ENCODE measurements at regions not wholly inside any gene's neighbourhood (a gene's known extent, or its start where the extent isn't known, plus 50 kb on each side); places are given as distances from the start of the nearest gene placed in this dataset.

DNA sequence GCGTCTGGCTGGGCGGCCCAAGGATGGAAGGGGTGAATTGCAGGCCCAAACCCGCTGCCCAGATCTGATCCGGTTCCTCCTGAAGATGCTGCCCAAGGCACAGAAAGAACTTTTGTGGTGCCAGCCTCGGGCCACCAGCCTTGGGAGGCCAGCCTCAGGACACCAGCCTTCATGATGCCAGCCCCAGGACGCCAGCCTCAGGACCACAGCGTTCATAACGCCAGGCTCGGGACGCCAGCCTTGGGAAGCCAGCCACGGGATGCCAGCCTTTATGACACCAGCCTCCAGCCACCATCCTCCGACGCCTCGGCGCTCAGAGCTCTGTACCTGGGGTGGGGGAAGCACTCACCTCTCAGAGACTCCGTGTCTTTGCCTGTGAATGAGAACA is 107.8 kb downstream of the ADRA2C start:
- TF ChIP-seq EGR1 (IDR thresholded peaks at IDR 0.05) (no peak), FOXM1 (IDR thresholded peaks at IDR 0.05; ENCODE audit: borderline replicate concordance, low read depth) (no peak)
- TF ChIP-seq, protein P1, sequence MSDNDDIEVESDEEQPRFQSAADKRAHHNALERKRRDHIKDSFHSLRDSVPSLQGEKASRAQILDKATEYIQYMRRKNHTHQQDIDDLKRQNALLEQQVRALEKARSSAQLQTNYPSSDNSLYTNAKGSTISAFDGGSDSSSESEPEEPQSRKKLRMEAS (IDR thresholded peaks at IDR 0.05) = no peak

DNA sequence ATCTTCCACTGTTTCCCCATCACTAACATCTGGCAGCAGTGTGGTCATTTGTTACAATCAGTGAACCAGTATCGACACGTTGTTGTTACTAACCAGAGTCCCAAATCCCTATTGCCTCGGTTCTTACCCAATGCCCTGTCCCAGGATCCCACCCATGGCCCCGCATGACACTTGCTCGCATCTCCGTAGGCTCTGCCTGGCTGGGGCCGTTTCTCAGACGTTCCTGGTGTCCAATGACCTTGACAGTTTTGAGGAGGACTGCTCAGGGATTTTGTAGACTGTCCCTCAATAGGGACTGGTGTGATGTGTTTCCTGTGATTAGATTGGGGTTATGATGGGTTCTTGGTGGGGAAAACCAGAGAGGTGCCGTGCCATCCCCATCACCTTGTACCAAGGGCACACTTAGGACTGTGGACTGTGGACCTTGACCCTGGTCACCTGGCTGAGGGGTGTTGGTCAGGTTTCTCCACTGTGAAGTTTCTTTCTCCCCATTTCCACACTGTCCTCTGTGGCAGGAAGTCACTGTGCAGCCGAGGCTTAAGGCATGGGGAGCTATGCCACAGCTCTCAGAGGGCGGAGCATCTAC is 108.4 kb downstream of the ADRA2C start:
- TF ChIP-seq TCF12 (IDR thresholded peaks at IDR 0.05; ENCODE audit: low read depth) (no peak), TAF1 (IDR thresholded peaks at IDR 0.05; ENCODE audit: low read depth) (no peak), YY1 (IDR thresholded peaks at IDR 0.05; ENCODE audit: low read depth) (no peak), NFIC (IDR thresholded peaks at IDR 0.05) (no peak), EGR1 (IDR thresholded peaks at IDR 0.05) (no peak), CREB1 (IDR thresholded peaks at IDR 0.05; ENCODE audit: low read depth) (no peak), EP300 (IDR thresholded peaks at IDR 0.05; ENCODE audit: borderline replicate concordance) (no peak), RAD21 (IDR thresholded peaks at IDR 0.05; ENCODE audit: low read depth) (no peak), CEBPB (IDR thresholded peaks at IDR 0.05) (no peak)
- TF ChIP-seq, protein P2, sequence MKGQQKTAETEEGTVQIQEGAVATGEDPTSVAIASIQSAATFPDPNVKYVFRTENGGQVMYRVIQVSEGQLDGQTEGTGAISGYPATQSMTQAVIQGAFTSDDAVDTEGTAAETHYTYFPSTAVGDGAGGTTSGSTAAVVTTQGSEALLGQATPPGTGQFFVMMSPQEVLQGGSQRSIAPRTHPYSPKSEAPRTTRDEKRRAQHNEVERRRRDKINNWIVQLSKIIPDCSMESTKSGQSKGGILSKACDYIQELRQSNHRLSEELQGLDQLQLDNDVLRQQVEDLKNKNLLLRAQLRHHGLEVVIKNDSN (IDR thresholded peaks at IDR 0.05) = no peak
- TF ChIP-seq, protein P3, sequence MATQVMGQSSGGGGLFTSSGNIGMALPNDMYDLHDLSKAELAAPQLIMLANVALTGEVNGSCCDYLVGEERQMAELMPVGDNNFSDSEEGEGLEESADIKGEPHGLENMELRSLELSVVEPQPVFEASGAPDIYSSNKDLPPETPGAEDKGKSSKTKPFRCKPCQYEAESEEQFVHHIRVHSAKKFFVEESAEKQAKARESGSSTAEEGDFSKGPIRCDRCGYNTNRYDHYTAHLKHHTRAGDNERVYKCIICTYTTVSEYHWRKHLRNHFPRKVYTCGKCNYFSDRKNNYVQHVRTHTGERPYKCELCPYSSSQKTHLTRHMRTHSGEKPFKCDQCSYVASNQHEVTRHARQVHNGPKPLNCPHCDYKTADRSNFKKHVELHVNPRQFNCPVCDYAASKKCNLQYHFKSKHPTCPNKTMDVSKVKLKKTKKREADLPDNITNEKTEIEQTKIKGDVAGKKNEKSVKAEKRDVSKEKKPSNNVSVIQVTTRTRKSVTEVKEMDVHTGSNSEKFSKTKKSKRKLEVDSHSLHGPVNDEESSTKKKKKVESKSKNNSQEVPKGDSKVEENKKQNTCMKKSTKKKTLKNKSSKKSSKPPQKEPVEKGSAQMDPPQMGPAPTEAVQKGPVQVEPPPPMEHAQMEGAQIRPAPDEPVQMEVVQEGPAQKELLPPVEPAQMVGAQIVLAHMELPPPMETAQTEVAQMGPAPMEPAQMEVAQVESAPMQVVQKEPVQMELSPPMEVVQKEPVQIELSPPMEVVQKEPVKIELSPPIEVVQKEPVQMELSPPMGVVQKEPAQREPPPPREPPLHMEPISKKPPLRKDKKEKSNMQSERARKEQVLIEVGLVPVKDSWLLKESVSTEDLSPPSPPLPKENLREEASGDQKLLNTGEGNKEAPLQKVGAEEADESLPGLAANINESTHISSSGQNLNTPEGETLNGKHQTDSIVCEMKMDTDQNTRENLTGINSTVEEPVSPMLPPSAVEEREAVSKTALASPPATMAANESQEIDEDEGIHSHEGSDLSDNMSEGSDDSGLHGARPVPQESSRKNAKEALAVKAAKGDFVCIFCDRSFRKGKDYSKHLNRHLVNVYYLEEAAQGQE (IDR thresholded peaks at IDR 0.05; ENCODE audit: low read depth) = no peak
- TF ChIP-seq, protein P1 (IDR thresholded peaks at IDR 0.05) = no peak

DNA sequence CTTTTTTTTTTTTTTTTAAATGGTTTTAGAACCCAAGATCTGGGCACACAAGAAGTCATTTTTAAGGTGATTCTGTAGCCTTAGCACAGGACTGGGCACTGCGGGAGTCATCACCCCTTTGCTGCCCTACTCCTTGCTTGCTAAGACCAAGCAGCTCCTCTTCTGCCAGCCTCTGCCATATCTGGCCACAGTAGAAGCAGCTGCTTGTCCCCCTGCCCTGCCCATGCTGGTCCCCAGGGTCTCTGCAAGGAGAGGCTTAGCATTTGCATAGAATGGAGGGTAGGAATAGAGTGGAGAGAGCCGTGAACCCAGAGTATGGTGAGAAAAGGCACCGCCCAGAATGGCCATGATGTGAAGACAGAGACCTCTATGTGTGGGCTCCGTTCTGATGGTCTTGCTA is 109.3 kb downstream of the ADRA2C start:
- TF ChIP-seq EP300 (IDR thresholded peaks at IDR 0.05; ENCODE audit: borderline replicate concordance) (no peak), CREB1 (IDR thresholded peaks at IDR 0.05; ENCODE audit: low read depth) (no peak), TEAD4 (IDR thresholded peaks at IDR 0.05) (no peak), FOXM1 (IDR thresholded peaks at IDR 0.05; ENCODE audit: borderline replicate concordance, low read depth) (no peak), RAD21 (IDR thresholded peaks at IDR 0.05; ENCODE audit: low read depth) (no peak), EGR1 (IDR thresholded peaks at IDR 0.05) (no peak), TAF1 (IDR thresholded peaks at IDR 0.05; ENCODE audit: low read depth) (no peak), CEBPB (IDR thresholded peaks at IDR 0.05) (no peak), ZBTB7A (IDR thresholded peaks at IDR 0.05; ENCODE audit: low read depth) (no peak), NFIC (IDR thresholded peaks at IDR 0.05) (no peak)

DNA sequence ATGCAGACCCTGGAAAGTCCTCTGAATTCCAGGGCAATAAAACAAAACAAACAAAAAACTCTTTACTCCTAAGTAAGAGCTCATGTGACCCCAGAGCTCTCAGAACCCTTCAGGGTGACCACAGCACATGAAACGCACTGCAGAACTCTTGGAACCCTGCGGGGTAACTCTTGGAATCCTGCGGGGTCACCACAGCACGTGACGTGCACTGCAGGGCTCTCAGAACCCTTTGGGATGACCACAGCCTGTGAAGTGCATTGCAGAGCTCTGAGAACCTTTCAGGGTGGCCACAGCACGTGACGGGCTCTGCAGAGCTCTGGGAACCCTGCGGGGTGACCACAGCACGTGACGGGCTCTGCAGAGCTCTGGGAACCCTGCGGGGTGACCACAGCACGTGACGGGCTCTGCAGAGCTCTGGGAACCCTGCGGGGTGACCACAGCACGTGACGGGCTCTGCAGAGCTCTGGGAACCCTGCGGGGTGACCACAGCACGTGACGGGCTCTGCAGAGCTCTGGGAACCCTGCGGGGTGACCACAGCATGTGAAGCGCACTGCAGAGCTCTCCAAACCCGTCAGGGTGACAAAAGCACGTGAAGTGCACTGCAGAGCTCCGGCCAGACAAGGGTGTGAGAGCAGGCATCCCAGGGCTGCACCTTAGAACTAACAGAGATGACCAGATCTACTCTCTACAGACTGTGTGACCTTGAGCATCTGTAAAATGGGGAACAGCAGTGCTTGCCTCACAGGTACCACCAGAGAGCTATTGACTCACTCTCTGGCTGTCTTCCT is 110.1 kb downstream of the ADRA2C start:
- peak; percentile 45; the same call in 1 of the 2 replicates for TF ChIP-seq TCF12 (IDR thresholded peaks at IDR 0.05; ENCODE audit: low read depth)
- TF ChIP-seq EP300 (IDR thresholded peaks at IDR 0.05; ENCODE audit: borderline replicate concordance) = peak; percentile 15; the same call in 1 of the 2 replicates
- TF ChIP-seq, protein P1 (IDR thresholded peaks at IDR 0.05) = peak; percentile 82
- TF ChIP-seq, protein P2 (IDR thresholded peaks at IDR 0.05) = peak; percentile 85

DNA sequence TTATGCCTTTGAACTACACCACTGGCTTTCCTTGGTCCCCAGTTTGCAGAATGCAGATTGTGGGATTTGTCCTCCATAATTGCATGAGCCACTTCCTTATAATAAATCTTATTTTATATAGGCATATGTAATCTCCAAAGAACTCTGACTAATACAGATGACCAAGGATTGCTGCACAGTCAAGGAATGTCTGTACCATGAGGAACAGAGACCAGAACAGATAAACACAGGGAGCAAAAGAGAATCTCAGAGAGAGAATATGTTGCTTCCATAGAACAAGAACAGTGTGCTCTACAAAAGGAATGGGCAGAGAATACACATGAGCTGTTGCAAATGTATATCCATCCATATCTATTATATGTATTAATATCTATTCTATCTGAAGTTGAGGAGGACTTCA is 111.1 kb downstream of the ADRA2C start:
- TF ChIP-seq TCF12 (IDR thresholded peaks at IDR 0.05; ENCODE audit: low read depth) (no peak), ZBTB7A (IDR thresholded peaks at IDR 0.05; ENCODE audit: low read depth) (no peak), FOXM1 (IDR thresholded peaks at IDR 0.05; ENCODE audit: borderline replicate concordance, low read depth) (no peak), YY1 (IDR thresholded peaks at IDR 0.05; ENCODE audit: low read depth) (no peak), TEAD4 (IDR thresholded peaks at IDR 0.05) (no peak), TAF1 (IDR thresholded peaks at IDR 0.05; ENCODE audit: low read depth) (no peak), EP300 (IDR thresholded peaks at IDR 0.05; ENCODE audit: borderline replicate concordance) (no peak), EGR1 (IDR thresholded peaks at IDR 0.05) (no peak), CREB1 (IDR thresholded peaks at IDR 0.05; ENCODE audit: low read depth) (no peak), RAD21 (IDR thresholded peaks at IDR 0.05; ENCODE audit: low read depth) (no peak), CEBPB (IDR thresholded peaks at IDR 0.05) (no peak), NFIC (IDR thresholded peaks at IDR 0.05) (no peak)
- TF ChIP-seq, protein P2 (IDR thresholded peaks at IDR 0.05) = no peak
- TF ChIP-seq, protein P1 (IDR thresholded peaks at IDR 0.05) = no peak
- TF ChIP-seq, protein P3 (IDR thresholded peaks at IDR 0.05; ENCODE audit: low read depth) = no peak
